Mesenchymal stem cell (in vitro differentiated cells and primary cell): ENCODE measurements at regions not wholly inside any gene's neighbourhood (a gene's known extent, or its start where the extent isn't known, plus 50 kb on each side); places are given as distances from the start of the nearest gene placed in this dataset.

Source experiments
- DNase-seq: peaks from one replicate; pipeline ENCODE4 v3.0.0-alpha.2; 2013
- H2AFZ ChIP-seq: one replicate; pipeline ENCODE4 v1.6.1; 2013; ENCODE audit warnings: low read depth, mild to moderate bottlenecking, control low read depth, inconsistent platforms, low read length, moderate library complexity
- H2AK5ac ChIP-seq: 2 replicates; pipeline ENCODE4 v1.6.1; 2013; ENCODE audit warnings: low read length, moderate library complexity, mild to moderate bottlenecking, inconsistent platforms; ENCODE audit not compliant: severe bottlenecking
- H2BK120ac ChIP-seq: one replicate; pipeline ENCODE4 v1.6.1; 2013; ENCODE audit warnings: low read depth, mild to moderate bottlenecking, inconsistent platforms, low read length, moderate library complexity
- H2BK12ac ChIP-seq, 2 experiments: one replicate each; pipeline ENCODE4 v1.6.1; 2013; ENCODE audit warnings: inconsistent platforms in 2 of 2, low read length in 2 of 2, mild to moderate bottlenecking in 2 of 2, moderate library complexity in 2 of 2, control low read depth in 1 of 2
- H2BK15ac ChIP-seq: one replicate; pipeline ENCODE4 v1.6.1; 2013; ENCODE audit warnings: mild to moderate bottlenecking, low read depth, inconsistent platforms; ENCODE audit not compliant: poor library complexity, severe bottlenecking
- H2BK5ac ChIP-seq: 2 replicates; pipeline ENCODE4 v1.6.1; 2013; ENCODE audit warnings: low read depth, mild to moderate bottlenecking, low read length, control low read depth, inconsistent platforms; ENCODE audit not compliant: poor library complexity, severe bottlenecking
- H3K14ac ChIP-seq, 2 experiments: one replicate each; pipeline ENCODE4 v1.6.1; 2013; ENCODE audit warnings: inconsistent platforms in 2 of 2, low read length in 2 of 2, control low read depth in 1 of 2, mild to moderate bottlenecking in 1 of 2, moderate library complexity in 1 of 2
- H3K18ac ChIP-seq, 2 experiments: one replicate each; pipeline ENCODE4 v1.6.1; 2013; ENCODE audit warnings: inconsistent platforms in 2 of 2, low read length in 2 of 2, control low read depth in 1 of 2, low read depth in 1 of 2, mild to moderate bottlenecking in 1 of 2
- H3K23ac ChIP-seq, 2 experiments: one replicate each; pipeline ENCODE4 v1.6.1; 2013; ENCODE audit warnings: inconsistent platforms in 2 of 2, low read length in 2 of 2, mild to moderate bottlenecking in 2 of 2, moderate library complexity in 2 of 2, control low read depth in 1 of 2
- H3K27ac ChIP-seq: 2 replicates; pipeline ENCODE4 v1.5.1; 2013; ENCODE audit warnings: mild to moderate bottlenecking, moderate library complexity, low read length, control low read depth, inconsistent platforms; ENCODE audit not compliant: poor library complexity, severe bottlenecking
- H3K27me3 ChIP-seq, 2 experiments: 2 replicates each; pipeline versions ENCODE4 v1.6.1 to v1.7.0; 2013; ENCODE audit warnings: low read length in 2 of 2, mild to moderate bottlenecking in 2 of 2, moderate library complexity in 2 of 2, control low read depth in 1 of 2, inconsistent platforms in 1 of 2; ENCODE audit not compliant: control insufficient read depth in 1 of 2, insufficient read depth in 1 of 2
- H3K36me3 ChIP-seq, 2 experiments: 2 replicates each; pipeline versions ENCODE4 v1.6.1 to v1.7.0; 2013; ENCODE audit warnings: low read length in 2 of 2, control low read depth in 1 of 2, inconsistent platforms in 1 of 2, low read depth in 1 of 2, mild to moderate bottlenecking in 1 of 2; ENCODE audit not compliant: insufficient read depth in 2 of 2, control insufficient read depth in 1 of 2
- H3K4ac ChIP-seq, 2 experiments: one replicate each; pipeline ENCODE4 v1.6.1; 2013; ENCODE audit warnings: inconsistent platforms in 2 of 2, low read length in 2 of 2, mild to moderate bottlenecking in 2 of 2, moderate library complexity in 2 of 2, control low read depth in 1 of 2, low read depth in 1 of 2
- H3K4me1 ChIP-seq: 2 replicates; pipeline ENCODE4 v1.6.1; 2013; ENCODE audit warnings: low read depth, low read length, control low read depth; ENCODE audit not compliant: control insufficient read depth, insufficient read depth
- H3K4me2 ChIP-seq: 2 replicates; pipeline ENCODE4 v1.6.1; 2013; ENCODE audit warnings: low read length, mild to moderate bottlenecking, inconsistent platforms; ENCODE audit not compliant: poor library complexity, severe bottlenecking
- H3K4me3 ChIP-seq, 2 experiments: 2 replicates each; pipeline versions ENCODE4 v1.5.1 to v1.7.0; 2013; ENCODE audit warnings: low read length in 2 of 2, mild to moderate bottlenecking in 2 of 2, control low read depth in 1 of 2, low read depth in 1 of 2; ENCODE audit not compliant: insufficient read depth in 1 of 2
- H3K79me1 ChIP-seq: replicated peaks from 2 replicates; pipeline ENCODE4 v1.6.1; 2013; ENCODE audit warnings: mild to moderate bottlenecking, control low read depth, low read length, inconsistent platforms; ENCODE audit not compliant: poor library complexity, severe bottlenecking
- H3K9ac ChIP-seq: 2 replicates; pipeline ENCODE4 v1.7.0; 2013; ENCODE audit warnings: mild to moderate bottlenecking, low read length, moderate library complexity
- H3K9me3 ChIP-seq: 2 replicates; pipeline ENCODE4 v1.7.0; 2013; ENCODE audit warnings: mild to moderate bottlenecking, low read length; ENCODE audit not compliant: control insufficient read depth
- H4K8ac ChIP-seq: one replicate; pipeline ENCODE4 v1.6.1; 2013; ENCODE audit warnings: inconsistent platforms, mild to moderate bottlenecking, low read length, moderate library complexity
- H4K91ac ChIP-seq: one replicate; pipeline ENCODE4 v1.6.1; 2013; ENCODE audit warnings: mild to moderate bottlenecking, low read length, inconsistent platforms
- WGBS: methylation state at CpG from one replicate; pipeline ENCODE4 v1.1.7; 2013; ENCODE audit warnings: mixed read lengths; 5-methylcytosine and 5-hydroxymethylcytosine counted together

GRCh38 chr2:41965173-41965908 lies 82.5 kb upstream of the PKDCC start:
- Histone ChIP-seq H3K36me3 (no peaks in the 10 kb centered on the region), H3K4me3 (no peak overlapping the region), H4K8ac (no peak overlapping the region), H2BK5ac (no peak overlapping the region), H2AFZ (no peak overlapping the region), H2BK12ac (peak overlapping the region; percentile 73 to 93), H3K79me1 (no peaks in the 10 kb centered on the region), H3K18ac (peak overlapping the region; percentile 2 to 75), H2BK120ac (no peak overlapping the region), H3K9me3 (no peaks in the 10 kb centered on the region), H3K23ac (peak overlapping the region in 1 of 2 experiments; percentile 3), H3K27me3 (peaks cover 0 to 17% of the 10 kb centered on the region in 2 experiments), H3K4me1 (peaks cover 35% of the 10 kb centered on the region), H4K91ac (peak overlapping the region; percentile 81), H2AK5ac (peak overlapping the region; percentile 85), H3K14ac (peak overlapping the region in 1 of 2 experiments; percentile 78), H3K27ac (peak overlapping the region; percentile 82), H2BK15ac (no peak overlapping the region), H3K4me2 (no peak overlapping the region), H3K9ac (peak overlapping the region; percentile 73), H3K4ac (peak overlapping the region; percentile 19 to 68)
- no peak for DNase-seq
- WGBS: 96% methylated on average over 5 of the region's 5 CpGs

- H3K27ac ChIP-seq: peak overlapping the region; percentile 82
- peak overlapping the region in 1 of 2 experiments; percentile 68 for H3K4ac ChIP-seq
- H2AFZ ChIP-seq: no peak overlapping the region
- peak; percentile 46 for DNase-seq
- WGBS: 78% methylated on average over 2 of the region's 2 CpGs
- H3K23ac ChIP-seq: no peak overlapping the region
- H3K27me3 ChIP-seq: peaks cover 0 to 13% of the 10 kb centered on the region in 2 experiments
- no peak overlapping the region for H4K8ac ChIP-seq
- H2BK12ac ChIP-seq: peak overlapping the region; percentile 73 to 93
- H3K9ac ChIP-seq: peak overlapping the region; percentile 73
- no peak overlapping the region for H2BK15ac ChIP-seq
- no peak overlapping the region for H3K4me2 ChIP-seq
- peak overlapping the region; percentile 85 for H2AK5ac ChIP-seq
- H3K36me3 ChIP-seq: no peaks in the 10 kb centered on the region
- H4K91ac ChIP-seq: peak overlapping the region; percentile 81
- H2BK120ac ChIP-seq: no peak overlapping the region
- peak overlapping the region; percentile 2 to 75 for H3K18ac ChIP-seq
- peak overlapping the region; percentile 49 for H2BK5ac ChIP-seq
- peak overlapping the region in 1 of 2 experiments; percentile 1 for H3K4me3 ChIP-seq
- no peaks in the 10 kb centered on the region for H3K79me1 ChIP-seq
- H3K14ac ChIP-seq: no peak overlapping the region
- no peaks in the 10 kb centered on the region for H3K9me3 ChIP-seq
- peaks cover 38% of the 10 kb centered on the region for H3K4me1 ChIP-seq
These were observed 81.9 kb upstream of the PKDCC start for GRCh38 chr2:41965909-41966295.

- Histone ChIP-seq H4K91ac (peak overlapping the region; percentile 47), H3K14ac (no peak overlapping the region), H2BK120ac (peak overlapping the region; percentile 80), H3K27ac (peak overlapping the region; percentile 94), H3K9ac (peak overlapping the region; percentile 73), H2BK15ac (peak overlapping the region; percentile 96), H3K18ac (peak overlapping the region; percentile 40 to 71), H2BK5ac (peak overlapping the region; percentile 34), H2AFZ (no peak overlapping the region), H2AK5ac (peak overlapping the region; percentile 83), H3K4me2 (peak overlapping the region; percentile 36), H3K27me3 (peaks cover 0 to 7% of the 10 kb centered on the region in 2 experiments), H2BK12ac (peak overlapping the region in 1 of 2 experiments; percentile 7), H3K36me3 (no peaks in the 10 kb centered on the region), H4K8ac (peak overlapping the region; percentile 84), H3K4me3 (peak overlapping the region in 1 of 2 experiments; percentile 26), H3K79me1 (no peaks in the 10 kb centered on the region), H3K4me1 (peaks cover 40% of the 10 kb centered on the region), H3K4ac (peak overlapping the region in 1 of 2 experiments; percentile 76), H3K23ac (no peak overlapping the region), H3K9me3 (no peaks in the 10 kb centered on the region)
- peak; percentile 96 for DNase-seq
- WGBS: 35% methylated on average over 10 of the region's 10 CpGs
These were observed 81.4 kb upstream of the PKDCC start for GRCh38 chr2:41966431-41966893.

GRCh38 chr2:41966920-41967319 lies 80.9 kb upstream of the PKDCC start:
- H3K4me2 ChIP-seq: peak overlapping the region; percentile 36
- peaks cover 0 to 6% of the 10 kb centered on the region in 2 experiments for H3K27me3 ChIP-seq
- peaks cover 41% of the 10 kb centered on the region for H3K4me1 ChIP-seq
- peak overlapping the region in 1 of 2 experiments; percentile 51 for H2BK12ac ChIP-seq
- DNase-seq: no peak
- H3K79me1 ChIP-seq: no peaks in the 10 kb centered on the region
- H3K36me3 ChIP-seq: no peaks in the 10 kb centered on the region
- H3K14ac ChIP-seq: no peak overlapping the region
- peak overlapping the region; percentile 70 for H3K9ac ChIP-seq
- H3K27ac ChIP-seq: peak overlapping the region; percentile 94
- no peak overlapping the region for H3K23ac ChIP-seq
- H2AK5ac ChIP-seq: peak overlapping the region; percentile 83
- H3K9me3 ChIP-seq: no peaks in the 10 kb centered on the region
- peak overlapping the region in 1 of 2 experiments; percentile 26 for H3K4me3 ChIP-seq
- H2AFZ ChIP-seq: no peak overlapping the region
- peak overlapping the region; percentile 80 for H2BK120ac ChIP-seq
- peak overlapping the region; percentile 47 for H4K91ac ChIP-seq
- 94% methylated on average over 8 of the region's 8 CpGs for WGBS
- peak overlapping the region; percentile 40 to 71 for H3K18ac ChIP-seq
- H2BK15ac ChIP-seq: peak overlapping the region; percentile 96
- peak overlapping the region; percentile 34 for H2BK5ac ChIP-seq
- peak overlapping the region; percentile 84 for H4K8ac ChIP-seq
- H3K4ac ChIP-seq: peak overlapping the region in 1 of 2 experiments; percentile 76
